GM21367 (cell line): ENCODE measurements at regions not wholly inside any gene's neighbourhood (a gene's known extent, or its start where the extent isn't known, plus 50 kb on each side); places are given as distances from the start of the nearest gene placed in this dataset.

Experiments
- ATAC-seq: cut with Tn5 transposase; IDR thresholded peaks from one replicate; pipeline ENCODE4 v1.9.1; 2021; ENCODE audit not compliant: unreplicated experiment

DNA sequence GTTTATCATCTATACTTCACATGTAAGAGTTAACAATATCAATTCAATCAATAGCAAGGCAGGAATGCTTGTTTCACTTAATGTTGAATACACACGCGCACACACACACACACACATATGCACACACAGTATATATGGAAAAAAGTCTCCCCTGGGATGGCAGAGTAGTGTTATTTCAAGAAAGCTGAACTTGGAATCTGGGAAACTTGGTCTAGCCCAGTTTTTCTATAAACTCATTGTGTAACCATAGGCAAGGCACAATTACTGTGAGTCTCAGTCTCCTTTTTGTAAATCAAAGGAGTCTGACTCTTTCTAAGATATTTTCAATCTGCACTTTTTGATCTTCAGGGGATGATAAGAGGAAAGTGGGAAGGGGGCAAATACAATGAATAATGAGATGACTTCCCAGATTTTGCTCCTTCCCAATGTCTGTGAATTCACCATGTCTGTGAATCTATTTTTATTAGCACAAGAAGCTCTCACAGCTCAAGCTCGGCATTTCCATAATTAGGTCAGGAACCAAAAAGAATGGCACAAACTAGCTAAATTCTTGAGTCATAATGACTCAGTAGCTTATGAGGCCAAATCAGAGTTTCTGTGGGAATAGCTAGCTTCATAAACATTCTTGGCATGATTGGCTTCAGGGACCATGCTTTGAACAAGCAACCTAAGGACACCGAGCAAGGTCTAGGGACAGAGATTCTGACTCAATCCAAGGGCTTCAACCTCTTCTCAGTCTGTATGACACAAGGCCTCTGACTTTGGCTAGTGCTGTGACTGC lies 227.4 kb upstream of the DCBLD2 start:
- no peak for ATAC-seq

DNA sequence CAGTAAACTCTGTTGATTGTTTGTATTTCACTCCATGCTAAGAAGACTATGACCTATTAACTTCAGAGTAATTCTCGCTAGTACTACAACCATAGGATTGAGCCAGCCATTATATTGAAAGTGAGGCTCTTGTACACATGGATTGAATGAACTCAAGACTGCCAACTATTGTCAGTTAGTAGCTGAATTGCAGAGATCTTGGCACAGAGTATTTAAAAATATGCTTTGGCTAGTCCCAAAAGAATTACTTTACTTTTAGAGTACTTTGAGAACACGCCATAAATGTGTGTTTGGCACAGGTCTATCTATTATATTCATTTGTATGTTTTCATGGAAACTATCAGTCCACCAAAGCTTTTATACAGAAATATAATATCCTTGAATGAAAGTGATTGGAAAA lies 226.7 kb upstream of the DCBLD2 start:
- ATAC-seq = no peak

DNA sequence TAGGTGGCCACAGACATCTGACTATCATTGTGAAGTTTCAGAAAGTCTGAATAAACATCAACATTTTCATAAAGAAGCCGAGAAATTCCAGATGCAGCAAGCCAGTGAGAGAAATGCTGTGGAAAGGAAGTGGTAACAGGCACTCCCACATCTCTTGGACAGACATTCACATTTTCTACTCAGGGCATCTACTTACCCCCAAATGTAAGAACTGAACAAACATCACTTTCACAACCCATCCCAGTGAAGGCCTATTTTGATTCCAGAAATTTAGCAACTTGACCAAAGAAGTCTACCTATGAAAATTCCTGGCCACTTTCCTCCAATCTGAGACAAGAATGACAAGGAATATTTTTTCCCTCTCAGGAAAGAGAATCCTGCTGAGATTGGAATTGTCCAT lies 224.8 kb upstream of the DCBLD2 start:
- no peak for ATAC-seq

DNA sequence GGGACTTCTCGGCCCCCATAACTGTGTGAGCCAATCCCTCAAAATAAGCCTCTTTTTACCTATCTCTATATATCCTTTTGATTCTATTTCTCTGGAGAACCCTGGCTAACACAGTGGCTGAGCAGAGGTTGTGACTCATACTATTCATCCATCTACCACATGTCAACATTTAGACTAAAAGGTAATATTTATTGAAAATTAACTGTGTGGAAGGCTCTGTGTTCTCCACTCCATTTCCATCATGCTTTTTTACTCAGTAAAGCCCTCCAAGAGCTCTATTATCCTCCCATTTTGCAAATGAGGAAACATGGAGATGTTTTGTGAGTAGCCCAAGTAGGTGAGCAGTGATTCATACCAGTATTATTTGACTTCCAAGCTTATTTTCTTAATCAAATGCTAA lies 217.9 kb upstream of the DCBLD2 start:
- ATAC-seq = no peak

DNA sequence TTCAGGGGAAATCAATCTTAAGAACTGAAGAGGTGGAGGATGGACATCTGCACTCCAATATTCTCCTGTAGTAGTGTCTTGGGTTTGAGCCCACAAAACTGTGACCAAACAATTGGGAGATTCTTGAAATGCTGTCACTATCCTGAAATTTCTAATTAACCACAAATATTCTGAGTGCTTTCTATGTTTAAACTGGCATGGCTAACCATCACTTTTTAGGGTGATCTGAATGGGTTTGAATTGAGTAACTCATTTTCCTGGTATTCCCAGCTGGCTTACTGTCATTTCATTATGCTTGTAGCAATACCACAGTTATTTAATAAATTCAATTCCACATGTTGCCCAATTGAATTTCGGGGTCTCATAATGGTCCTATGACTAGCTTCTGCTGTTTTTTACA lies 216.9 kb upstream of the DCBLD2 start:
- ATAC-seq = no peak

DNA sequence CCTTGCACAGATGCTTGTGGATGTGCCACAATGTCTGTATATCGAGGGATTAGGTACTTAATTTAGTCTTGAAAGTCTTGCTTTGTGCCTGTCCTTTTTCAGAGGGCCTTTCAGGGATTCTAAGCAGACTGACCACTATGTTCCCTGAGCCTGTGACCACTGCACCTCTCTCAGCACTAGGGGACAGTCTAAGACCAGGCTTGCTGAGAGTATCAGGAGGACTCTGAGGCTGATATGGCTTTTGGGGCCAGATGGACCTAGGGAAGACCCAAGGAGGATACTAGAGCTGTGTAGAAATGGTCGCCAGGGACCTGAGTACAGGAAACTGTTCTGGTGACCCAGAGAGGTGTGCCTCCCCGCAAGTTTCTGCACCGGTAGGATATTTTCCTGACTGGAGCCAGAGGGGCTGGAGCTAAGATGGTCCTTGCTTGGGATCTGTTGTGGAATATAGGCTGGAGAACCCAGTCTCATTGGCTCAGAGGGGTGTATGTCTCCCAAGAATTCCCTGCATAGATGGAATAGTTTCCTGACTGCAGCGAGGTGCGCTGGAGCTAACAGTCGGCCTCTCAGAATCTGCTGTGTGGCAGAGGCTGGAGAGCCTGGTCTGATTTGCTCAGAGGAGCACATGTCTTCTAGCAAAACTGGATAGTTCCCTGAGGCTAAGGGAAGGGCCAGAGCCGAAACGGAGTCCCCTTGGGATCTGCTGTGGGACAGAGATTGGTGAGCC lies 213.2 kb upstream of the DCBLD2 start:
- ATAC-seq = no peak

DNA sequence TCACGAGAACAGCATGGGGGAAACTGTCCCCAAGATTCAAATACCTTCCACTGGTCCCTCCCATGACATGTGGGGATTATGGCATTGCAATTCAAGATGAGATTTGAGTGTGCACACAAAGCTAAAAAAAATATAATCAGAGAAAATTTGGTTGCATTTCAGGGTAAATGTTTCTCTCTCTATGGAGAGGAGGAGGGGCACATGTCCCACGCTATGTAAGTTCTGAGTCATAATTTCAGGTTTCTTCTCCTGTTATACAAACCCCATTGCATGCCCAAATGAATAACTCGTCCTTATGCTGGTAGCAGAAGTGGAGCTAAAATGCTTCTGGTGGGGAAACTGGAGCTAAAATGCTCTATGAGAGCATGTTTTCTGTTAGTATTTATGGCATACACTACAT lies 209.7 kb upstream of the DCBLD2 start:
- no peak for ATAC-seq

DNA sequence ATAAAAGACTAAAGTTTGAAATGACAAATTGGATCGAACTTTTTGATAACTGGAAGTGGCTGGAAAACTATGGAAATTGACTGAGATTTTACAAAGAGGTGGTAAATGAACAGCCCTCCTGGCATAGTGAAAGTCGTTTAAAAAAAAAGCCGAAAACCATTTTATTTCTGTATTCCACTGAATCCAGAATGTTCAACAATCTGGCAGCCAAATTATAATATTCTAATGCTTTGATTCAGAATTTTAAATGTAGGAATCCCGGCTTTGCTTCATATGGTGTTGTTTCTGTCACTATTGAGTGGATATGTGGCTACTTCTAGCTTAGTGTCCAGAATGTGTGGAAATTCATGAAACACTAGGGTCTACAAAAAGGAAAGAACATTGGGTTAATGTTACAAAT lies 208.9 kb upstream of the DCBLD2 start:
- ATAC-seq = no peak

GRCh38 chr3:99108508-99108907 lies 207.0 kb upstream of the DCBLD2 start:
- ATAC-seq = no peak

DNA sequence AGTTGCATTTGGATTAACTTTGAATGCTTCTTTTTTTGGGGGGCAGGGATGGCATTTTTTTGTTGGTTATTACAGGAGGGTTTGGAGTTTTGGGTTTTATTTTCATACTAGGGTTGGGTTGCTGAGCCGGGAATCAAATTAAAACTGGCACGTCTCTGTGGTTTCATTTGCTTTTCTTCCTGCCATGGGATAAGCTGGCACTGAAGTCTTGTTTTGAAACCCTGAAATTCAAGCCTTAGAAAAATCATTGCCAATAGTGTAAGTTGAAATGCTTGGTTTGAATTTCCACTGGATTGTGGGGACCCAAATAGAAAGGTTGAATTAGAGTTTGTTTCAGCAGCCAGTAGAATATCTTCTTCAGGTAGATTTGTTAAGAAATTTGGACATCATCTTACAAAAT lies 193.1 kb upstream of the DCBLD2 start:
- no peak for ATAC-seq

DNA sequence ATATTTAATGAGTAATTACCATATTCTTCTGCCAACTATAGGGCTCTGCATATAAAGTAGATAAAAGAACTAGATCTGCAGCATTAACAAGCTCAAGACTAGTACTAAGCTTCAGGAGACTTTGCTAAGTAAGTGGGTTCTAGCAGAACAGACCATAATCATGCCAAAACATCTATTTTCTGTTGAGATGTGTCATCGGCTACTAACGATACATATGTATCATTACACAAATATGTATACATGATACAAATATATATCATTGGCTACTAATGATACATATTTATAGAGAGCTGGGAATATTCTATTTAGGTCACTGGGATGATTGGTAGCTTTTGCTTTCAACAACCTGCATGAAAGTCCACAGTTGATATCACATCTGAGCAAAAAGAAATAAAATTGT lies 185.8 kb upstream of the DCBLD2 start:
- ATAC-seq = no peak

GRCh38 chr3:99084826-99085225 lies 183.3 kb upstream of the DCBLD2 start:
- no peak for ATAC-seq

DNA sequence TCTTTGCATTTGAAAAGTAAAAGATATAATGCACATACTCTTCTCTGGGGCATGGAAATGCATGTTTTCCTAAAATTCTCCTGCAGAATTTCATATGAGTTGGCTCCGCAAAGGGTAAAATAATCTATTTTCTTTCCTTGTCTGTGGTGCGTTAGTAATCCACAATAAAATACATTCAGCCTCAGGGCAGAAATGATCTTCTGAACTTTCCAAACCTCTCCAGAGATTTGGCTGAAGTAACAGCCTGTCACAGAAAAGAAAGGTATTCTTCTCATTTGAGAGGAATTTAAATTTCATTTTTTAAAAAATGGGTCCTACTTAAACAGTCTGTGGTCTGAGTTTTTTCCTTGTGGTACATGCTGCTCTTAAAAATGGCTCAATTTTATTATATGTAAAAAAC lies 182.7 kb upstream of the DCBLD2 start:
- ATAC-seq = no peak

GRCh38 chr3:99071096-99071495 lies 169.6 kb upstream of the DCBLD2 start:
- ATAC-seq = no peak

- no peak for ATAC-seq
Measured at GRCh38 chr3:99069973-99070372, 168.5 kb upstream of the DCBLD2 start.

DNA sequence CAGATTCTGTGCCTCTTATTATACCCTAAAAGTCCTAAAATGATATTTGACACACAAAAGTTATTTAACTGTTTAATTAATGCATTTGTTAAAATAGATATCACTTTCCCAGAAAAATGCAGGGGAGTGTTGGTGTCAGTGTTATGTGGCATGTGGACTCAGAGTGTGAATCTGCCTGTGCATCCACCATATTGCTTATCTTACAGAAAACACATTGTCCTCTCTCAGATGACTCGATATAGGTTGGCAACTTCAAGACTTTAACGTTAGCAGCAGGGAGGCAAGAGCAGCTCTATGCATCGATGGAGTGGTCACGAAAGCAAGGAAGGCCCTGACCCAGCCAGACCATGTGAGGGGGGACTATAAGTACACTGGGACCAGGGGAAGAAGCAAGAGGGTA lies 165.4 kb upstream of the DCBLD2 start:
- ATAC-seq = no peak

GRCh38 chr3:99049164-99049563 lies 147.7 kb upstream of the DCBLD2 start:
- no peak for ATAC-seq

DNA sequence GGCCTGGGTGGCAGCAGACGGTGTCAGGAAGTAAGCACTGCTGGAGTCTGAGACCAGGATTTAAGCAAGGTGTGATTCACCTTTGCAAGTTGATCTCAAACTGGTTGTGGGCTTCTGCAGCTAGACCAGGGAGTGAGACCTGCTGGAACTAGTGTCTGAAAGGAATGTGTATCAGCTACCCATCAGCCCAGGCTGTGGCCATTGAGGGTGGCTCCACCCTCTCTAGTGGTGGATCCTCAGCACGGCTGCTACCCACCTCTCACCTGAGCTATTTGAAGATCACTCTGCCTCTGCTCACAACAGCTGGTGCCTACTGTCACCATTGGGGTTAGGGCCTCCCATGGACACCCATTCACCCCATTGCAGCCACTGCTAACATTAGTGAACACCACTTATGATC lies 140.3 kb upstream of the DCBLD2 start:
- ATAC-seq = no peak

GRCh38 chr3:99031778-99032177 lies 130.3 kb upstream of the DCBLD2 start:
- no peak for ATAC-seq

- peak; percentile 79 for ATAC-seq
Measured at GRCh38 chr3:99023590-99024192, 122.2 kb upstream of the DCBLD2 start.

- no peak for ATAC-seq
Measured at GRCh38 chr3:99021466-99021865, 120.0 kb upstream of the DCBLD2 start.

DNA sequence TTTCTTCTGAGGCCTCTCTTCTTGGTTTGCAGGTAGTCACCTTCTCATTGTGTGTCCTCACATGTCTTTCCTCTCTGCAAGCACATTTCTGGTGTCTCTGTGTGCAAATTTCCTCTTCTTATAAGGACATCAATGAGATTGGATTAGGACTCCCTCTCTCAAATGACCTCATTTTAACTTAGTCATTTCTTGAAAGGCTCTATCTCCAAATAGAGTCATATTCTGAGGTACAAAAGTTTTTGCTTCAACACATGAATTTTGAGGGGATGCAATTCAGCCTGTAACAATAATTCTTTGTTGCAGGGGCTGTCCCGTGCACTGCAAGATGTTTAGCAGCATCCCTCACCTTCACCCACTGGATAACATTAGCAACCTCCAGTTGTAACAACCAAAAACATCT lies 115.0 kb upstream of the DCBLD2 start:
- ATAC-seq = no peak
